GM12878 (cell line): ENCODE measurements at regions not wholly inside any gene's neighbourhood (a gene's known extent, or its start where the extent isn't known, plus 50 kb on each side); places are given as distances from the start of the nearest gene placed in this dataset.

ENCODE experiments used
- BMI1 ChIP-seq: fragments of 450-650 bp; IDR thresholded peaks from 2 replicates; pipeline ENCODE4 v1.6.1; 2016; ENCODE audit warnings: mild to moderate bottlenecking, moderate library complexity, borderline replicate concordance
- CEBPZ ChIP-seq: fragments of 150-350 bp; IDR thresholded peaks from 2 replicates; pipeline ENCODE4 v1.6.1; 2016; ENCODE audit warnings: low read depth, low read length
- CREB1 ChIP-seq: IDR thresholded peaks from 2 replicates; pipeline ENCODE4 v1.6.1; 2012; ENCODE audit warnings: low read depth, mild to moderate bottlenecking, inconsistent platforms
- CTCF ChIP-seq, 3 experiments: IDR thresholded peaks in 2 of 3; conservative IDR thresholded peaks in 1 of 3; 2 replicates each; pipeline ENCODE4 v1.5.1; 2011; ENCODE audit warnings: low read depth in 3 of 3, low read length in 3 of 3, mild to moderate bottlenecking in 3 of 3, control low read depth in 2 of 3, moderate library complexity in 2 of 3, inconsistent platforms in 1 of 3, mixed read lengths in 1 of 3; ENCODE audit not compliant: control insufficient read depth in 2 of 3, insufficient read depth in 1 of 3; ENCODE audit errors: extremely low read depth in 1 of 3
- CUX1 ChIP-seq: IDR thresholded peaks from 2 replicates; pipeline ENCODE4 v1.6.1; 2012; ENCODE audit warnings: improper control_type of control experiment, low read depth, low read length; ENCODE audit not compliant: insufficient replicate concordance
- EZH2 ChIP-seq: IDR thresholded peaks from 2 replicates; pipeline ENCODE4 v1.6.1; 2012; ENCODE audit warnings: low read depth, mild to moderate bottlenecking, control low read depth, inconsistent platforms, low read length, borderline replicate concordance; ENCODE audit not compliant: control insufficient read depth
- MEF2A ChIP-seq: IDR thresholded peaks from 2 replicates; pipeline ENCODE4 v1.6.1; 2011; ENCODE audit warnings: low read depth, mild to moderate bottlenecking, low read length, moderate library complexity; ENCODE audit not compliant: insufficient read depth
- NFYB ChIP-seq: IDR thresholded peaks from 2 replicates; pipeline ENCODE4 v1.6.1; 2011; ENCODE audit warnings: low read depth, mild to moderate bottlenecking, low read length, improper control_type of control experiment, moderate library complexity; ENCODE audit not compliant: insufficient read depth
- POLR2A ChIP-seq: IDR thresholded peaks from 2 replicates; pipeline ENCODE4 v1.6.1; 2011; ENCODE audit warnings: low read depth, mild to moderate bottlenecking, low read length
- RELA ChIP-seq: fragments of 450-650 bp; IDR thresholded peaks from 2 replicates; pipeline ENCODE4 v1.8.0; 2014; ENCODE audit warnings: borderline replicate concordance; ENCODE audit not compliant: partially characterized antibody
- REST ChIP-seq: IDR thresholded peaks from 2 replicates; pipeline ENCODE4 v1.6.1; 2012; ENCODE audit warnings: mild to moderate bottlenecking, low read depth, low read length
- STAT3 ChIP-seq: IDR thresholded peaks from 2 replicates; pipeline ENCODE4 v1.6.1; 2011; ENCODE audit warnings: low read depth, low read length, improper control_type of control experiment
- ZNF274 ChIP-seq: IDR thresholded peaks from one replicate; pipeline ENCODE4 v1.8.0; 2011; ENCODE audit not compliant: insufficient read length, insufficient read depth

GRCh38 chr2:9735335-9735734 is 104.5 kb upstream of the YWHAQ start:
- TF ChIP-seq RELA (no peak), EZH2 (no peak), NFYB (no peak), CTCF (IDR thresholded peaks at IDR 0.05 in 2 of 3, conservative IDR thresholded peaks at IDR 0.05 in 1 of 3; ENCODE audit: control insufficient read depth in 2 of 3, extremely low read depth in 1 of 3, insufficient read depth in 1 of 3, low read depth in 3 of 3, low read length in 3 of 3) (no peak), MEF2A (no peak), CREB1 (no peak), CEBPZ (no peak), BMI1 (no peak), REST (no peak), STAT3 (no peak), POLR2A (no peak), ZNF274 (no peak), CUX1 (no peak)
